DMS 273 treated with DMSO at 0.1 percent for 48 hours (cell line): ENCODE measurements at regions not wholly inside any gene's neighbourhood (a gene's known extent, or its start where the extent isn't known, plus 50 kb on each side); places are given as distances from the start of the nearest gene placed in this dataset.

Experiments used
- DNase-seq: peaks from one replicate; lab custom pipeline; 2025; lab: John Stamatoyannopoulos, UW

GRCh38 chr5:173719731-173720082 is 103.3 kb upstream of the BOD1 start:
- no peak for DNase-seq

GRCh38 chr5:173720286-173720952 is 104.0 kb upstream of the BOD1 start:
- DNase-seq = peak; percentile 40

- DNase-seq = no peak
Observed at GRCh38 chr5:173720953-173721600, 104.6 kb upstream of the BOD1 start.

GRCh38 chr5:173721601-173722232 is 105.3 kb upstream of the BOD1 start:
- DNase-seq = no peak

GRCh38 chr5:173726846-173727557 is 110.6 kb upstream of the BOD1 start:
- no peak for DNase-seq

- DNase-seq = no peak
Observed at GRCh38 chr5:173727839-173728778, 111.7 kb upstream of the BOD1 start.

- DNase-seq = no peak
Observed at GRCh38 chr5:173729079-173729765, 112.8 kb upstream of the BOD1 start.

GRCh38 chr5:173730632-173731298 is 114.3 kb upstream of the BOD1 start:
- DNase-seq = no peak

- no peak for DNase-seq
Observed at GRCh38 chr5:173733021-173733420, 116.6 kb upstream of the BOD1 start.

- DNase-seq = no peak
Observed at GRCh38 chr5:173733425-173733824, 117.0 kb upstream of the BOD1 start.

- no peak for DNase-seq
Observed at GRCh38 chr5:173733831-173734501, 117.5 kb upstream of the BOD1 start.

GRCh38 chr5:173734716-173735115 is 118.3 kb upstream of the BOD1 start:
- DNase-seq = no peak

GRCh38 chr5:173735184-173735583 is 118.7 kb upstream of the BOD1 start:
- DNase-seq = no peak

GRCh38 chr5:173735691-173736090 is 119.2 kb upstream of the BOD1 start:
- DNase-seq = no peak

GRCh38 chr5:173736374-173736773 is 119.9 kb upstream of the BOD1 start:
- DNase-seq = no peak

GRCh38 chr5:173736923-173737412 is 120.5 kb upstream of the BOD1 start:
- DNase-seq = no peak

- no peak for DNase-seq
Observed at GRCh38 chr5:173739741-173740140, 123.3 kb upstream of the BOD1 start.

GRCh38 chr5:173740400-173740799 is 124.0 kb upstream of the BOD1 start:
- DNase-seq = no peak

- no peak for DNase-seq
Observed at GRCh38 chr5:173741087-173741486, 124.6 kb upstream of the BOD1 start.
